MG63 (cell line): ENCODE measurements at regions not wholly inside any gene's neighbourhood (a gene's known extent, or its start where the extent isn't known, plus 50 kb on each side); places are given as distances from the start of the nearest gene placed in this dataset.

Source experiments
- DNase-seq: peaks from one replicate; pipeline ENCODE4 v3.0.0-alpha.2; 2020
- H3K27me3 ChIP-seq: fragments of 250-450 bp; sonication (Bioruptor Pico); 2 replicates; pipeline ENCODE4 v1.5.1; 2020; ENCODE audit warnings: mild to moderate bottlenecking, moderate library complexity
- H3K36me3 ChIP-seq: fragments of 250-450 bp; sonication (Bioruptor Pico); 2 replicates; pipeline ENCODE4 v1.5.1; 2020; ENCODE audit warnings: mild to moderate bottlenecking, moderate library complexity
- H3K4me3 ChIP-seq: fragments of 250-450 bp; sonication (Bioruptor Pico); 2 replicates; pipeline ENCODE4 v1.5.1; 2020; ENCODE audit warnings: mild to moderate bottlenecking, moderate library complexity
- H3K9me3 ChIP-seq: fragments of 250-450 bp; sonication (Bioruptor Pico); 2 replicates; pipeline ENCODE4 v1.5.1; 2020; ENCODE audit warnings: mild to moderate bottlenecking, moderate library complexity

DNA sequence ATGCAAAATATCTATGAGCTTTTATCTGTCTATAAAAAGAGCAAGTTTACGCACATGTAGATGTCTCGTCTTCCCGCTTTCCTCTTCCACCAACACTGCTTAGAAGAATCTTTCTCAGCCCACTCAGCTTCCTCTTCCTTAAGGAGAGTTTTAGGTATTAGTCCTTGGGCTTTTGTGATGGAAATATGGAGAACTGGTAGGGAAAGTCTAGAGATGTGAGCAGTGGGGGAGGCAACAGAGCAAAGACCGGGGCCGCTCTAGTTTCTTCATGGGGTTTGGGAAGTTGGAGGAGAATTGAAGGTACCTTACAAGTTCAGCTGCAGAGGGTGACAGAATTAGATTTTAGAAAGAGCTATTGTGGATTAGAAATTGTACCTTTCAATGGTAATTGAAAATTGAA, 56.3 kb upstream of the CPNE8 start:
- H3K36me3 ChIP-seq, result no peaks in the 10 kb centered on the region
- H3K27me3 ChIP-seq, result no peaks in the 10 kb centered on the region
- no peak overlapping the region for H3K4me3 ChIP-seq
- no peak for DNase-seq
- no peaks in the 10 kb centered on the region for H3K9me3 ChIP-seq

DNA sequence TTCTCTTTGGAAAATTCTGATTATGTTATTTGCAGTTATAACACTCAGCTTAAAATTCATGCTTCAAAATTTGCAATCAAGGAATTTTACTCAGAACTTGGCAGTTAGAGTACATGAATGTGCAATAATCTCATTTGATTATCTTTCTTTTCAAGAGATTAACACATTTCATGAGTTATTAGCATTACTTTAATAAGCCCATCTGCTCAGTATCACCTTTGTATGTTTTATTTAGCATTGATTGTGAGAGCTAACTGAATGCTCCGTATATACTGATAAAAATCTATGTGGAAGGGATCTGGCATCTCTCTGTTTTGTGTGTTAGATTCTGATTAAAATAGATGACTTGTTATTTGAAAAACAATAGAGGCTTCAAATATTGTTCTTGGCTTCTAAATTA, 55.6 kb upstream of the CPNE8 start:
- no peaks in the 10 kb centered on the region for H3K36me3 ChIP-seq
- no peak for DNase-seq
- no peaks in the 10 kb centered on the region for H3K9me3 ChIP-seq
- no peaks in the 10 kb centered on the region for H3K27me3 ChIP-seq
- H3K4me3 ChIP-seq, result no peak overlapping the region

DNA sequence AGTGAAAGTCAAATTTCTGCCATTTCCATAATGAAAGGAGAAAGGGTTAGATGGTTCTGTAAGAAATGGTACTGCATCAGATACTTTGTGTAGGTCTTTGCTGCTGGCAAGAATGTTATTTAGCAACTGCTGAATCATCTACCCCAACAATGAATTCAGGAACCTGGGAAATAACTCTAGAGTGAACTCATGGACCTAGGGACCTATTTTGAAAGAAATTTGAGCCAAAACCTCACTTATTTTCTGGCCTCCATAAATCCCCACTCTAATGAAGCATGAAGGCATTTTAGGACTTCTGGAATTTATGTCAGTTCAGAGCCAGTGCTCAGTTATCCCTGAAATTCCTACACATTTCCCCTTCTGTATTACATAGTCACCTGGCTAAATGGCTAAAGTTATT, 50.9 kb upstream of the CPNE8 start:
- Histone ChIP-seq H3K36me3 (no peaks in the 10 kb centered on the region), H3K27me3 (no peaks in the 10 kb centered on the region), H3K4me3 (no peak overlapping the region), H3K9me3 (no peaks in the 10 kb centered on the region)
- DNase-seq, result no peak
